Osteocyte (in vitro differentiated cells): ENCODE measurements at regions not wholly inside any gene's neighbourhood (a gene's known extent, or its start where the extent isn't known, plus 50 kb on each side); places are given as distances from the start of the nearest gene placed in this dataset.

ENCODE experiments used
- DNase-seq: peaks from one replicate; pipeline ENCODE4 v3.0.0; 2021; ENCODE audit warnings: mixed read lengths; ENCODE audit not compliant: unreplicated experiment; ENCODE audit errors: extremely low spot score
- H3K27ac Mint-ChIP-seq: one replicate; pipeline ENCODE4 v1.8.0; 2021; ENCODE audit warnings: mild to moderate bottlenecking, mixed read lengths; ENCODE audit not compliant: unreplicated experiment
- H3K27me3 Mint-ChIP-seq: one replicate; pipeline ENCODE4 v1.8.0; 2021; ENCODE audit warnings: mixed read lengths; ENCODE audit not compliant: unreplicated experiment
- H3K36me3 Mint-ChIP-seq: one replicate; pipeline ENCODE4 v1.8.0; 2021; ENCODE audit warnings: mixed read lengths; ENCODE audit not compliant: unreplicated experiment
- H3K4me1 Mint-ChIP-seq: one replicate; pipeline ENCODE4 v1.8.0; 2021; ENCODE audit warnings: mixed read lengths; ENCODE audit not compliant: unreplicated experiment
- H3K4me3 Mint-ChIP-seq: one replicate; pipeline ENCODE4 v1.8.0; 2021; ENCODE audit warnings: mild to moderate bottlenecking, moderate library complexity, mixed read lengths; ENCODE audit not compliant: unreplicated experiment
- H3K9me3 Mint-ChIP-seq: one replicate; pipeline ENCODE4 v1.8.0; 2021; ENCODE audit warnings: mixed read lengths; ENCODE audit not compliant: unreplicated experiment
- TF ChIP-seq, protein P1 (sequence below): fragments of 200-600 bp; sonication (generic); IDR thresholded peaks from 2 replicates; pipeline ENCODE4 v1.5.0; 2021; ENCODE audit warnings: antibody characterized with exemption, mild to moderate bottlenecking, moderate library complexity

DNA sequence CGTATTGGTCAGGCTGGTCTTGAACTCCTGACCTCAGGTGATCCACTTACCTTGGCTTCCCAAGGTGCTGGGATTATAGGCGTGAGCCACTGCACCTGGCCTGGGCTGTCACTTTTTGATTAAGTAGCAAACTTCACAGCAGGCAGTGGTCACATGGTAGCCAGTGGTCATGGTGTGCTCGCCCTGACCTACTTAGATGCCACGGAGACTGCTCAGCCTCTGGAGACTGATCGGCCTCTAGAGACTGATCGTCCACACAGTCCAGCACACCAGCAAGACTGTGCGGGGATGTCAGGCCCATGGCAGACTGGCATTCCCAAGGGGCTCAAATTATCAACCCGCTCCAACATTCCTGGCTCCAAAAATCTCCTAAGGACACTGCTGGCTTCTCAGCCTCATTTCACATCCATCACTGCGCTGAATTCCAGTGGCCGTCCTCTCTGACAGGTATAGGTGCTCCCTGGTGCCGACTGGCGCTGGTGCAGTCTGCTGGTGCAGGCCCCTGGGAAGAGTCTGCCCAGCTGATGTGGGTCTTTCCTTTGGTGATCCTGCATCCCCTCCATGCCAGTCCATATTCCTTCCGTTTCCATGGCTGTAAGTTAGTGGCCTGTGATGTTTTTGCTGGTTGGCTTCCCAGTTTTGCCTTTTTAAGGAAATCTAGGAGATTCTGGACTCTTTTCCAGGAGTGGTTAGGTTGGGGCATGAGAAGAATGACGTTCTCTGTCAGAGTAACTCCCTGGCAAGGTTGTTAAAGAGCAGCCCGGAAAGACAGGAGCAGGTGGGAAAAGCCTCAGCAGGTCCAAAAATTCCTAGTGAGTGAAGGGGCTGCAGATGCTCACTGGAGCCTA, 374.5 kb upstream of the HS6ST1 start:
- peak; percentile 53 for DNase-seq
- Mint-ChIP-seq H3K4me1 (no peaks in the 10 kb centered on the region), H3K9me3 (no peaks in the 10 kb centered on the region), H3K36me3 (no peaks in the 10 kb centered on the region), H3K27me3 (peaks cover 16% of the 10 kb centered on the region), H3K4me3 (no peak overlapping the region), H3K27ac (no peak overlapping the region)
- TF ChIP-seq, protein P1, sequence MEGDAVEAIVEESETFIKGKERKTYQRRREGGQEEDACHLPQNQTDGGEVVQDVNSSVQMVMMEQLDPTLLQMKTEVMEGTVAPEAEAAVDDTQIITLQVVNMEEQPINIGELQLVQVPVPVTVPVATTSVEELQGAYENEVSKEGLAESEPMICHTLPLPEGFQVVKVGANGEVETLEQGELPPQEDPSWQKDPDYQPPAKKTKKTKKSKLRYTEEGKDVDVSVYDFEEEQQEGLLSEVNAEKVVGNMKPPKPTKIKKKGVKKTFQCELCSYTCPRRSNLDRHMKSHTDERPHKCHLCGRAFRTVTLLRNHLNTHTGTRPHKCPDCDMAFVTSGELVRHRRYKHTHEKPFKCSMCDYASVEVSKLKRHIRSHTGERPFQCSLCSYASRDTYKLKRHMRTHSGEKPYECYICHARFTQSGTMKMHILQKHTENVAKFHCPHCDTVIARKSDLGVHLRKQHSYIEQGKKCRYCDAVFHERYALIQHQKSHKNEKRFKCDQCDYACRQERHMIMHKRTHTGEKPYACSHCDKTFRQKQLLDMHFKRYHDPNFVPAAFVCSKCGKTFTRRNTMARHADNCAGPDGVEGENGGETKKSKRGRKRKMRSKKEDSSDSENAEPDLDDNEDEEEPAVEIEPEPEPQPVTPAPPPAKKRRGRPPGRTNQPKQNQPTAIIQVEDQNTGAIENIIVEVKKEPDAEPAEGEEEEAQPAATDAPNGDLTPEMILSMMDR = no peak

DNA sequence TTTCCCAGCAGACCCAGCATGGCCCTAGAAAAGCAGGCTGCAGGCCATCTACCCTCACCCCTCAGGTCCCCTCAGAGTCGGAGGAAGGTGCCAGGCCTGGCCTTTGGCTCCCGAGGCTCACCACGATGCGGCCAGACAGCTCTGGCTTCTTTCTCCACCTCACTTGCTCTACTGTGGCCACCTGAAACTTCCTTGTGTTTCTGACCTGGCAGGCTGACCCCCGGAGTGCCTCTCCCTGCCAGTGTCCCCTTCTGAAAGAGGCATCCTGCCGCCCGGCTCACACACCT, 375.0 kb upstream of the HS6ST1 start:
- TF ChIP-seq, protein P1 = no peak
- peaks cover 19% of the 10 kb centered on the region for H3K27me3 Mint-ChIP-seq
- H3K4me1 Mint-ChIP-seq = no peaks in the 10 kb centered on the region
- H3K9me3 Mint-ChIP-seq = no peaks in the 10 kb centered on the region
- no peaks in the 10 kb centered on the region for H3K36me3 Mint-ChIP-seq
- DNase-seq = peak; percentile 42
- no peak overlapping the region for H3K4me3 Mint-ChIP-seq
- no peak overlapping the region for H3K27ac Mint-ChIP-seq

DNA sequence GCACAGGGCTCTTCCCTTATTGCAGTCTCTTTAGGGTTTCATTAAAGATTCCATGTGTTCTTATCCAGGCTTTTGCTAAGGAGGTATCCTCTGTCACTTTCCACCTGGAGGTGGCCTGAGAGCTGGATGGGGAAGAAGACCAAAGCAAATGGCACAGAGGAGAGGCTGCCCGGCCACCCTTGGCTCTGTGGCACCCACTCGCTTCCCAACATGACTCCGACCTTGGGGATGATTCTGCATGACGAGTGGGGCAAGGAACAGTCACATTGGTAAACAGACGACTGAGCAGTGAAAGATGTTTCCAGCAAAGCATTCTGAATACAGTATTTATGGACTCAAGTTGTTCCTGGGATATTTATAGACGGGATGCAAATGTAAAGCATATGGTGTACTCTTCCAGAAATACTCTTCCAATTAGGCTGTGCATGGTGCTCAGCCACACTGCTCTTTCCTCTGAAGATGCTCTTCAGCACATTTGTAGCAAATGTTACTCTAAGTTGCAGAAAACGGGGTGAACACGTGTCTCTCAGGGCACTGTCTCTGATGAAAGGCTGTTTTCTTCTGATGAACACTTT, 377.1 kb upstream of the HS6ST1 start:
- no peaks in the 10 kb centered on the region for H3K36me3 Mint-ChIP-seq
- H3K4me3 Mint-ChIP-seq = no peak overlapping the region
- peaks cover 4% of the 10 kb centered on the region for H3K9me3 Mint-ChIP-seq
- H3K4me1 Mint-ChIP-seq = no peaks in the 10 kb centered on the region
- peaks cover 35% of the 10 kb centered on the region for H3K27me3 Mint-ChIP-seq
- peak; percentile 66 for DNase-seq
- H3K27ac Mint-ChIP-seq = no peak overlapping the region
- TF ChIP-seq, protein P1 = no peak

DNA sequence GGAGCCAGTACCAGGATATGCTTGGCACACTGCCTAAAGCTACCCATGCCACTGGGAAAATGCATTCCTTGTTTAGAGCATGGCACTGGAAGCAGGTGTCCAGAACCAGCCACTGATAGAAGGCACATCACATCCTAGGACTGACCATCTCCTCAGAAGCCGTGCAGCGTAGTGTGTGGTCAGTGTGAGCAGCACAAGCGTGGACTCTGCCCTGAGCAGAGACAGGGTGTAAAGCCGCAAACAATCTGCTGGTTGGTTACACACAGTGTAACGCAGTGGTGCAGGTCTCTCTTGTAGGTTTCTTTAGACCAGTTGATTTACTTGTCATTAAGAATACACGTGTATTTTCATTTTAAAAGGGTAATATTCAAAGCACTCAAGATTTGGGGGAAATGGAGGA, 377.8 kb upstream of the HS6ST1 start:
- Mint-ChIP-seq H3K9me3 (peaks cover 4% of the 10 kb centered on the region), H3K4me1 (no peaks in the 10 kb centered on the region), H3K27ac (no peak overlapping the region), H3K27me3 (peaks cover 35% of the 10 kb centered on the region), H3K4me3 (no peak overlapping the region), H3K36me3 (no peaks in the 10 kb centered on the region)
- TF ChIP-seq, protein P1 = no peak
- DNase-seq = peak; percentile 32

DNA sequence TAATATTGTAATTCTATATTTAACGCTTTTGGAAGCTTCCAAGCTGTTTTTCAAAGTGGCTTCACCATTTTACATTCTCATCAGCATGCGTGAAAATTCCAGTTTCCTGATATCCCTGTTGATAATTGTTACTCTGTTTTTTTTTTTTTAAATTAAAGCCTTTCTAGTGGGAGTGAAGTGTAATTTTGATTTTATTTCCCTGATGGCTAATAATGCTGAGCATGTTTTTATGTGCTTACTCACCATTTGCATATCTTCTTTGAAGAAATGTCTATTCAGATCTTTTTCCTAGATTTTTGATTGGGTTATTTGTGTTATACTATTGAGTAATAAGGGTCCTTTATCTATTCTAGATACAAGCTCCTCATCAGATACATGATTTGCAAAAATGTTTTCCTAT, 382.8 kb upstream of the HS6ST1 start:
- Mint-ChIP-seq H3K4me3 (no peak overlapping the region), H3K27me3 (peaks cover 48% of the 10 kb centered on the region), H3K4me1 (no peaks in the 10 kb centered on the region), H3K36me3 (no peaks in the 10 kb centered on the region), H3K27ac (no peak overlapping the region), H3K9me3 (peaks cover 4% of the 10 kb centered on the region)
- DNase-seq = no peak
- TF ChIP-seq, protein P1 = no peak
